Fibroblast of lung (primary cell): ENCODE measurements at regions not wholly inside any gene's neighbourhood (a gene's known extent, or its start where the extent isn't known, plus 50 kb on each side); places are given as distances from the start of the nearest gene placed in this dataset.
"Not testable (repeated sequence)": the region's sequence is repeated elsewhere in the genome, so short reads cannot be mapped to it uniquely, and the experiment has no call there.

Experiments used
- DNase-seq, 2 donors: peaks; one replicate each; pipeline versions ENCODE4 v3.0.0 to v3.0.0-alpha.2; 2010; ENCODE audit warnings: low read depth in 2 of 2
- H2AFZ ChIP-seq: 2 replicates; pipeline ENCODE4 v1.5.1; 2012; ENCODE audit warnings: low read length, control low read depth, inconsistent platforms
- H3K27ac ChIP-seq: 2 replicates; pipeline ENCODE4 v1.5.1; 2011; ENCODE audit warnings: low read length, control low read depth; ENCODE audit not compliant: insufficient read depth
- H3K27me3 ChIP-seq: 2 replicates; pipeline ENCODE4 v1.5.1; 2011; ENCODE audit warnings: mild to moderate bottlenecking, low read length; ENCODE audit not compliant: control insufficient read depth, insufficient read depth
- H3K36me3 ChIP-seq: 2 replicates; pipeline ENCODE4 v1.5.1; 2011; ENCODE audit warnings: low read length; ENCODE audit not compliant: control insufficient read depth, insufficient read depth
- H3K4me1 ChIP-seq: 2 replicates; pipeline ENCODE4 v1.5.1; 2011; ENCODE audit warnings: low read length; ENCODE audit not compliant: control insufficient read depth, insufficient read depth; ENCODE audit errors: extremely low read depth
- H3K4me2 ChIP-seq: 2 replicates; pipeline ENCODE4 v1.5.1; 2011; ENCODE audit warnings: low read length, control low read depth; ENCODE audit not compliant: insufficient read depth; ENCODE audit errors: extremely low read depth
- H3K4me3 ChIP-seq, 4 experiments: fragments of 200-600 bp in 1 of 4; sonication (generic) in 1 of 4; replicated peaks in 1 of 4; 2 replicates each; pipeline ENCODE4 v1.5.1; 2011 to 2016; ENCODE audit warnings: low read length in 4 of 4, low read depth in 3 of 4, mild to moderate bottlenecking in 3 of 4, control low read depth in 2 of 4, inconsistent platforms in 1 of 4, mixed read lengths in 1 of 4; ENCODE audit not compliant: insufficient read depth in 1 of 4; ENCODE audit errors: control extremely low read depth in 1 of 4
- H3K79me2 ChIP-seq: 2 replicates; pipeline ENCODE4 v1.5.1; 2012; ENCODE audit warnings: mild to moderate bottlenecking, low read length, inconsistent platforms; ENCODE audit not compliant: control insufficient read depth, insufficient read depth
- H3K9ac ChIP-seq: 2 replicates; pipeline ENCODE4 v1.5.1; 2011; ENCODE audit warnings: mild to moderate bottlenecking, low read length, control low read depth; ENCODE audit not compliant: insufficient read depth
- H3K9me3 ChIP-seq: 2 replicates; pipeline ENCODE4 v1.5.1; 2012; ENCODE audit warnings: low read depth, low read length; ENCODE audit not compliant: control insufficient read depth, insufficient read depth
- H4K20me1 ChIP-seq: 2 replicates; pipeline ENCODE4 v1.5.1; 2011; ENCODE audit warnings: low read length; ENCODE audit not compliant: control insufficient read depth, insufficient read depth; ENCODE audit errors: extremely low read depth
- CTCF ChIP-seq, 2 donors: IDR thresholded peaks in 1 of 2; conservative IDR thresholded peaks in 1 of 2; 1 replicate in 1 of 2; 2 replicates in 1 of 2; pipeline ENCODE4 v1.5.1; 2011 to 2012; ENCODE audit warnings: low read length in 2 of 2, control low read depth in 1 of 2, inconsistent platforms in 1 of 2, low read depth in 1 of 2, mild to moderate bottlenecking in 1 of 2
- EZH2 ChIP-seq: IDR thresholded peaks from 2 replicates; pipeline ENCODE4 v1.5.1; 2012; ENCODE audit warnings: low read length, control low read depth, mild to moderate bottlenecking; ENCODE audit errors: missing control alignments

- Histone ChIP-seq H3K36me3 (no peaks in the 10 kb centered on the region), H3K79me2 (no peaks in the 10 kb centered on the region), H3K9me3 (no peaks in the 10 kb centered on the region), H3K27me3 (no peaks in the 10 kb centered on the region), H3K4me2 (no peak overlapping the region), H3K27ac (no peak overlapping the region), H3K9ac (no peak overlapping the region), H3K4me1 (no peaks in the 10 kb centered on the region), H2AFZ (no peak overlapping the region), H4K20me1 (no peaks in the 10 kb centered on the region), H3K4me3 (no peak overlapping the region)
- no peak for TF ChIP-seq CTCF (conservative IDR thresholded peaks at IDR 0.05 in 1 of 2, IDR thresholded peaks at IDR 0.05 in 1 of 2; ENCODE audit: low read depth in 1 of 2, low read length in 2 of 2)
- TF ChIP-seq EZH2: no peak
- DNase-seq: no peak
These were observed 63.2 kb upstream of the RPL38 start for GRCh38 chr17:74140282-74140681.

DNA sequence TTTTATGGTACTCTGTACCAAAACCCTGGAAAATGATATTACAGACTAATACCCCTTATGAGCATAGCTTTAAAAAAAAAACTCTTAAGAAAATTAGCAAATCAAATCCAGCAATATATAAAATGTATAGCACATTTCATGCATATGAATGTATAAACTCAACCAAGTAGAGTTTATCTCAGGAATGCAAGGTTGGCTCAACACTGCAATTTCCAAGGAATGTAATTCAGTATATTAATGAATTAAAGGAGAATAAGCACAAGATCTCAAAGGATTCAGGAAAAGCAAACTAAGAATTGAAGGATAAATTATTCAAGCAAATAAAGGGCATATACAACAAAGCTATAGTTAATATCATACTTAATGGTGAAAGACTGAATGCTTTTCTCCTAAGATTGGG is 61.9 kb upstream of the RPL38 start:
- Histone ChIP-seq H3K9ac (no peak overlapping the region), H3K36me3 (no peaks in the 10 kb centered on the region), H3K79me2 (no peaks in the 10 kb centered on the region), H3K27me3 (no peaks in the 10 kb centered on the region), H3K27ac (no peak overlapping the region), H3K4me3 (no peak overlapping the region), H3K9me3 (no peaks in the 10 kb centered on the region), H4K20me1 (no peaks in the 10 kb centered on the region), H3K4me2 (no peak overlapping the region), H3K4me1 (no peaks in the 10 kb centered on the region), H2AFZ (no peak overlapping the region)
- no peak for DNase-seq
- no peak for TF ChIP-seq EZH2
- TF ChIP-seq CTCF (conservative IDR thresholded peaks at IDR 0.05 in 1 of 2, IDR thresholded peaks at IDR 0.05 in 1 of 2; ENCODE audit: low read depth in 1 of 2, low read length in 2 of 2): no peak

- H3K9ac ChIP-seq, H3K27ac ChIP-seq, H3K36me3 ChIP-seq, DNase-seq, H3K27me3 ChIP-seq, H3K4me1 ChIP-seq, H4K20me1 ChIP-seq, H3K4me2 ChIP-seq, H3K9me3 ChIP-seq, H3K4me3 ChIP-seq, H3K79me2 ChIP-seq, H2AFZ ChIP-seq: not testable (repeated sequence)
These were observed 60.2 kb upstream of the RPL38 start for GRCh38 chr17:74143318-74143717.

DNA sequence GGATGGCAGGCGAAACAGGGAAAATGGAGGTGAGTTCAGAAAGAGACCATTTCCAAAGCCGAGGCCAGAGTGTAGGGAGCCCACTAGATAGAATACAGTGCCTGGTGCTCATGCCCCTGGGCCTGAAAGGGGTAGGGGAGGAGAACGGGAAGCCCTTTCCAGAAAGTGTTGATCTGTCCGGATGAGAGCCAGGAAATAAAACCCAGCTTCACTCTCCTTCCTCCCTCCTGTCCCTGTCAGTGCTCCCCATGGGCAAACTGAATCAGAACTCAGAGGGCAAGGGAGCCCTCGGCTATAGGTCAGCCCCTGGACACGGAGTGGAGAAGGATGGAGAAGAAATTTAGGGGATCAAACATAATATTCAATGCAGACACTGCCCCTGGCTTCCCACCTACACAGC is 57.7 kb upstream of the RPL38 start:
- no peak overlapping the region for H3K9ac ChIP-seq
- H3K4me1 ChIP-seq: no peaks in the 10 kb centered on the region
- no peak for TF ChIP-seq EZH2
- TF ChIP-seq CTCF (conservative IDR thresholded peaks at IDR 0.05 in 1 of 2, IDR thresholded peaks at IDR 0.05 in 1 of 2; ENCODE audit: low read depth in 1 of 2, low read length in 2 of 2): no peak
- DNase-seq: no peak
- H3K79me2 ChIP-seq: no peaks in the 10 kb centered on the region
- no peak overlapping the region for H3K27ac ChIP-seq
- no peaks in the 10 kb centered on the region for H4K20me1 ChIP-seq
- no peak overlapping the region for H3K4me2 ChIP-seq
- H3K36me3 ChIP-seq: no peaks in the 10 kb centered on the region
- no peaks in the 10 kb centered on the region for H3K9me3 ChIP-seq
- no peak overlapping the region for H2AFZ ChIP-seq
- H3K4me3 ChIP-seq: no peak overlapping the region
- no peaks in the 10 kb centered on the region for H3K27me3 ChIP-seq
